RPMI8226 (cell line): ENCODE measurements at regions not wholly inside any gene's neighbourhood (a gene's known extent, or its start where the extent isn't known, plus 50 kb on each side); places are given as distances from the start of the nearest gene placed in this dataset.

Experiments
- DNase-seq: peaks from one replicate; pipeline ENCODE4 v3.0.0-alpha.2; 2015

GRCh38 chr6:129778793-129779192, 68.8 kb upstream of the ARHGAP18 start:
- no peak for DNase-seq

GRCh38 chr6:129777371-129777770, 67.4 kb upstream of the ARHGAP18 start:
- no peak for DNase-seq

GRCh38 chr6:129776542-129777330, 66.8 kb upstream of the ARHGAP18 start:
- DNase-seq: no peak

GRCh38 chr6:129774697-129775447, 64.9 kb upstream of the ARHGAP18 start:
- DNase-seq: peak; percentile 63

GRCh38 chr6:129773304-129773703, 63.3 kb upstream of the ARHGAP18 start:
- no peak for DNase-seq

- DNase-seq: no peak
Measured at GRCh38 chr6:129771678-129772077, 61.7 kb upstream of the ARHGAP18 start.

GRCh38 chr6:129767776-129768485, 58.0 kb upstream of the ARHGAP18 start:
- DNase-seq: no peak

- DNase-seq: peak; percentile 45
Measured at GRCh38 chr6:129766959-129767728, 57.2 kb upstream of the ARHGAP18 start.

GRCh38 chr6:129764761-129765407, 54.9 kb upstream of the ARHGAP18 start:
- DNase-seq: no peak

- DNase-seq: no peak
Measured at GRCh38 chr6:129759796-129760605, 50.0 kb upstream of the ARHGAP18 start.
